ENCODE measurements at regions not wholly inside any gene's neighbourhood (a gene's known extent, or its start where the extent isn't known, plus 50 kb on each side); places are given as distances from the start of the nearest gene placed in this dataset.

DNA sequence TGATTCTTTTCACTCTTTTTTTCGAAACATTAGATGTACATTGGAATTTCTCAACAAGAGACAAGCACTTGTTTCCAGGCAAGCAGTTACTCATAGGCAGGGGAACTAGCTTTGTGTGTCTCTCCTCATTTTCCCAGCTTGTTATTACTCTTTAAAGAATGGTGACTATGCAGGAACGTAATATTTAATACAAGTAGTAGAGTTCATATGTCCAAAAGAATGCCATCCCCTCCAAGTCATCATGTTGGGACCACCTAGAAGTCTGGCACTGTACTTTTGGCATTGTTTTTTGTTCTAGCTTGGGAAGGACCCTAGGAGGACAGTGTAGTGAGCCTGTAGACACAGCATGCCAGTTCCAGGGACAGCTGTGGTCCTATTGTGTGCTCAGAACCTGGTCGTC is 650.7 kb downstream of the INHBA start:
- TF ChIP-seq, protein P1, sequence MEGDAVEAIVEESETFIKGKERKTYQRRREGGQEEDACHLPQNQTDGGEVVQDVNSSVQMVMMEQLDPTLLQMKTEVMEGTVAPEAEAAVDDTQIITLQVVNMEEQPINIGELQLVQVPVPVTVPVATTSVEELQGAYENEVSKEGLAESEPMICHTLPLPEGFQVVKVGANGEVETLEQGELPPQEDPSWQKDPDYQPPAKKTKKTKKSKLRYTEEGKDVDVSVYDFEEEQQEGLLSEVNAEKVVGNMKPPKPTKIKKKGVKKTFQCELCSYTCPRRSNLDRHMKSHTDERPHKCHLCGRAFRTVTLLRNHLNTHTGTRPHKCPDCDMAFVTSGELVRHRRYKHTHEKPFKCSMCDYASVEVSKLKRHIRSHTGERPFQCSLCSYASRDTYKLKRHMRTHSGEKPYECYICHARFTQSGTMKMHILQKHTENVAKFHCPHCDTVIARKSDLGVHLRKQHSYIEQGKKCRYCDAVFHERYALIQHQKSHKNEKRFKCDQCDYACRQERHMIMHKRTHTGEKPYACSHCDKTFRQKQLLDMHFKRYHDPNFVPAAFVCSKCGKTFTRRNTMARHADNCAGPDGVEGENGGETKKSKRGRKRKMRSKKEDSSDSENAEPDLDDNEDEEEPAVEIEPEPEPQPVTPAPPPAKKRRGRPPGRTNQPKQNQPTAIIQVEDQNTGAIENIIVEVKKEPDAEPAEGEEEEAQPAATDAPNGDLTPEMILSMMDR (IDR thresholded peaks at IDR 0.05; ENCODE audit: poor library complexity, severe bottlenecking) = no peak
- Histone ChIP-seq H3K9me3 (ENCODE audit: severe bottlenecking) (peaks cover 4% of the 10 kb centered on the region), H3K4me1 (ENCODE audit: insufficient read depth, poor library complexity, severe bottlenecking) (no peaks in the 10 kb centered on the region), H3K36me3 (ENCODE audit: low read depth) (no peaks in the 10 kb centered on the region), H3K27ac (ENCODE audit: poor library complexity, severe bottlenecking) (no peak overlapping the region), H3K27me3 (ENCODE audit: insufficient read depth, poor library complexity, severe bottlenecking) (no peaks in the 10 kb centered on the region), H3K4me3 (ENCODE audit: severe bottlenecking) (no peak overlapping the region)
- ATAC-seq (ENCODE audit: low read depth) (no peak), DNase-seq (ENCODE audit: low spot score) (no peak)

GRCh38 chr7:41051535-41051934 is 651.4 kb downstream of the INHBA start:
- no peak overlapping the region for H3K27ac ChIP-seq (ENCODE audit: poor library complexity, severe bottlenecking)
- H3K9me3 ChIP-seq (ENCODE audit: severe bottlenecking) = no peaks in the 10 kb centered on the region
- no peak overlapping the region for H3K4me3 ChIP-seq (ENCODE audit: severe bottlenecking)
- no peak for ATAC-seq (ENCODE audit: low read depth)
- DNase-seq (ENCODE audit: low spot score) = no peak
- H3K27me3 ChIP-seq (ENCODE audit: insufficient read depth, poor library complexity, severe bottlenecking) = no peaks in the 10 kb centered on the region
- H3K4me1 ChIP-seq (ENCODE audit: insufficient read depth, poor library complexity, severe bottlenecking) = no peaks in the 10 kb centered on the region
- H3K36me3 ChIP-seq (ENCODE audit: low read depth) = no peaks in the 10 kb centered on the region
- TF ChIP-seq, protein P1 (IDR thresholded peaks at IDR 0.05; ENCODE audit: poor library complexity, severe bottlenecking) = no peak

DNA sequence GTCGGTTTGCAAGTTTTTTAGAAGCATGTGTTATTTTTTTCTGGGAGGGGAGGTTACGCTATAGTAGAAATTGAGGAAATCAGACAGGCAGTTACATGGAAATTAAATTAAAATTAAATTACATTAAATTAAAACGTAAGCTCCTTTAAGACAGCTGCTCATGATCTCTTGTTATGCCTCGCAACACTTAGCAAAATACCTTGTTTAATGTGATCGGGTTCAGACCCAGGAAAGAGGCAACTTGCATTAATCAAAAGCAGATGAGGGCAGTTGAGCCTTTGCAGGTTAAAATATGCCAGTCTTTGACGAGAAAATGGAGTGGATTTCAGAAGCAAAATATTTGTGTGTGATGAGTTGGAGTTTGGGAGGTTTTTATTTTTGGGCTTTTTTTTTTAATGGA is 651.8 kb downstream of the INHBA start:
- TF ChIP-seq, protein P1 (IDR thresholded peaks at IDR 0.05; ENCODE audit: poor library complexity, severe bottlenecking) = no peak
- Histone ChIP-seq H3K36me3 (ENCODE audit: low read depth) (no peaks in the 10 kb centered on the region), H3K4me3 (ENCODE audit: severe bottlenecking) (no peak overlapping the region), H3K27me3 (ENCODE audit: insufficient read depth, poor library complexity, severe bottlenecking) (no peaks in the 10 kb centered on the region), H3K27ac (ENCODE audit: poor library complexity, severe bottlenecking) (no peak overlapping the region), H3K4me1 (ENCODE audit: insufficient read depth, poor library complexity, severe bottlenecking) (peaks cover 3% of the 10 kb centered on the region), H3K9me3 (ENCODE audit: severe bottlenecking) (no peaks in the 10 kb centered on the region)
- DNase-seq (ENCODE audit: low spot score) = no peak
- ATAC-seq (ENCODE audit: low read depth) = no peak

- ATAC-seq (ENCODE audit: low read depth) = no peak
- Histone ChIP-seq H3K4me1 (ENCODE audit: insufficient read depth, poor library complexity, severe bottlenecking) (peaks cover 12% of the 10 kb centered on the region), H3K27ac (ENCODE audit: poor library complexity, severe bottlenecking) (no peak overlapping the region), H3K9me3 (ENCODE audit: severe bottlenecking) (no peaks in the 10 kb centered on the region), H3K4me3 (ENCODE audit: severe bottlenecking) (no peak overlapping the region), H3K36me3 (ENCODE audit: low read depth) (no peaks in the 10 kb centered on the region), H3K27me3 (ENCODE audit: insufficient read depth, poor library complexity, severe bottlenecking) (no peaks in the 10 kb centered on the region)
- TF ChIP-seq, protein P1 (IDR thresholded peaks at IDR 0.05; ENCODE audit: poor library complexity, severe bottlenecking) = no peak
- no peak for DNase-seq (ENCODE audit: low spot score)
Measured at GRCh38 chr7:41048771-41049170, 654.1 kb downstream of the INHBA start.

DNA sequence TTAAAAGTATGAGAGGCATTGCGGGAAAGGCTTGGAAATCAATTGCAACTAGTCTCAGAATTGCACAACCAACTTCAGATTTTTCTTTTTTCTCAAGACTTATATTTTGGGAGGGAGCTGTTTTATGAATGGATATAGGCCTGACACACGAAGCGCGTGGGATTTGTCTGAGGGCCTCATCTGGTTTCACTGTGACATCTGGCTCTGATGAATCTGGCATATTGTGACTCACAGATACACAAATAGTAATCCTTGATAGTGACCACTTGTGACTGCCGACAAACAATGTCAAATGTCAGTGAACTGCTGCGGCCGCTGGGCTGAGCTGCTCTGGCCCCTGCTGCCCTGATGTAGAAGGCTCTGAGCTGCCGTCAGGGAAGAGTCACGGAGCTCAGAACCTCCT is 655.1 kb downstream of the INHBA start:
- no peak for DNase-seq (ENCODE audit: low spot score)
- H3K27me3 ChIP-seq (ENCODE audit: insufficient read depth, poor library complexity, severe bottlenecking) = no peaks in the 10 kb centered on the region
- TF ChIP-seq, protein P1 (IDR thresholded peaks at IDR 0.05; ENCODE audit: poor library complexity, severe bottlenecking) = no peak
- peaks cover 12% of the 10 kb centered on the region for H3K4me1 ChIP-seq (ENCODE audit: insufficient read depth, poor library complexity, severe bottlenecking)
- no peak overlapping the region for H3K4me3 ChIP-seq (ENCODE audit: severe bottlenecking)
- H3K36me3 ChIP-seq (ENCODE audit: low read depth) = no peaks in the 10 kb centered on the region
- no peak for ATAC-seq (ENCODE audit: low read depth)
- H3K9me3 ChIP-seq (ENCODE audit: severe bottlenecking) = no peaks in the 10 kb centered on the region
- no peak overlapping the region for H3K27ac ChIP-seq (ENCODE audit: poor library complexity, severe bottlenecking)
